ENCODE measurements at regions not wholly inside any gene's neighbourhood (a gene's known extent, or its start where the extent isn't known, plus 50 kb on each side); places are given as distances from the start of the nearest gene placed in this dataset.

- DNase-seq, result no peak
Measured at GRCh38 chr13:44293374-44293773, 80.2 kb upstream of the SERP2 start.

- DNase-seq, result no peak
Measured at GRCh38 chr13:44293908-44294735, 79.5 kb upstream of the SERP2 start.

GRCh38 chr13:44294876-44295275, 78.7 kb upstream of the SERP2 start:
- no peak for DNase-seq

GRCh38 chr13:44296856-44297255, 76.8 kb upstream of the SERP2 start:
- no peak for DNase-seq

- DNase-seq, result no peak
Measured at GRCh38 chr13:44298314-44298713, 75.3 kb upstream of the SERP2 start.

- no peak for DNase-seq
Measured at GRCh38 chr13:44299152-44299943, 74.3 kb upstream of the SERP2 start.

GRCh38 chr13:44300895-44301638, 72.6 kb upstream of the SERP2 start:
- no peak for DNase-seq

DNA sequence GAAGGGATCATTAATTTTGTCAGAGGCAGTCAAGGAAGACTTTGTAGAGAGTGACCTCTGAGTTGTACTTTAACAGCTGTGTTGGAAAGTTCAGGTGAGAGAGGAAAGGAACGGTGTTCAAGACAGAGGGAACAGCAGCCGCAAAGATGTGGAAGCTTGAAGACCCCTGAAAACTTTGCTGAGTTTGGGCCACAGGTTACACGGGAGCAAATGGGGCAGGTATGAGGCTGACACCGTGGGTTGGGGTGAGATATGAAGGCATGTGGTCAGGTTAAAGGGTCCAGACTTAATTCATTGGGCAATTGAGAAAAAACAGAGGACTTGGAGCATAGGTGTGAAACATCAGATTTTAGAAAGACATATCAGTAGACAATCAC, 72.0 kb upstream of the SERP2 start:
- no peak for DNase-seq

DNA sequence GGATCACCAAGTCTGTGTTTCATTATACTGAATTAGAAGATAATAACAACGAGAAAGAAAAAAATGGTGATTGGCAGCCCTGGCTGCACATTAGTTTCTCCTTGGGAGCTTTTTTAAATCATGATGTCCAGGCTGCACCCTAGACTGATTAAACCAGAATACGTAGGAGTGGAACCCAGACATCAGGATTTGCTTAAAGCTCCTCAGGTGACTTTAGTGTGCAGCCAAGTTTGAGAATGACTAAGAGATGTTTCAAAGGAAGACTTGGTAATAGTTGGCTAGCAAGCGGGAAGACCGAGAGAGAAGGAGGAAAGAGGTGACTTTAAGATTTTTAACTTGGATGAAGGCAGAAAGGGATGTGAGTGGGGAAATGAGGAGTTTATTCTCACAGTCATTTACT, 71.4 kb upstream of the SERP2 start:
- no peak for DNase-seq

GRCh38 chr13:44302940-44303575, 70.6 kb upstream of the SERP2 start:
- DNase-seq, result no peak

- no peak for DNase-seq
Measured at GRCh38 chr13:44303681-44304432, 69.8 kb upstream of the SERP2 start.

GRCh38 chr13:44304433-44304725, 69.2 kb upstream of the SERP2 start:
- no peak for DNase-seq

DNA sequence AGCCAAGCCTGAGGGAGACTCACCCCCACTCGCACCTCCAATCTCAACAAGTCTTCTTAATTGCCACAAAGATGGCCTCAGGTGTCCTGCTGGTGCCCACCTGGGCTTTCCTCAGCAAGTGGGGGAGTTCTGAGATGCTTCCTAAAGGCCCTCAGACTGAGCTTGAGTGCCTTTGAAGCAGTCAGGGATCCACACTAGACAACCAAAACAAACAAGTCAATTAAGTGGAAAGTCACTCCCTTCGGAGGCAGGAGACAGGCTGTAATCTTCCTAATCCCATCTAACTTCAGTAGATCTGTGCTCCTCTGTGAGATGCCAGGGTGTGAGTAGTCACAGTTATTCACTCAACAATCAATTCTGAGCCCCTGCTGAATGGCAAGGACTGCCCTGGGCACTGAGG, 68.3 kb upstream of the SERP2 start:
- no peak for DNase-seq

- DNase-seq, result no peak
Measured at GRCh38 chr13:44305917-44306370, 67.7 kb upstream of the SERP2 start.

GRCh38 chr13:44306371-44307192, 67.0 kb upstream of the SERP2 start:
- peak; percentile 8 for DNase-seq

GRCh38 chr13:44307255-44307654, 66.4 kb upstream of the SERP2 start:
- no peak for DNase-seq

DNA sequence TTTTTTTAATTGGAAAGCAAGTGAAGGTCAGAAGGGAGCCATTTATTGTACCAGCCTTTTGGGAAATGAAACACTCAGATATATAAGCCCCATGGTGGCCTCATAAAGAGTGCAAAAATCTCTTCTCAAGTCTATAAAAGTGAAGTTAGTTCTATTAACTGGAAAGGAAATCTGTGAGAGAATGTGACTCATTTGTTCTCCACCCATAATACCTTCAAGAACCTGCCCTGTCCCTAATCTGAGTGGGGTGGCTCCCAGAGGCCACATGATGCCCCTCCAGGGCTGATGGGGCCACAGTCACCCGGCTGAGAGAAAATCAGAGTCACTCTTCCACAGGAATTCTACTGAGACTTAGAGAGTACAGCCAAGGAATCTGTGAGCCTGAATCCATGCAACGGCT, 65.8 kb upstream of the SERP2 start:
- no peak for DNase-seq

- DNase-seq, result no peak
Measured at GRCh38 chr13:44308352-44308751, 65.3 kb upstream of the SERP2 start.

- DNase-seq, result no peak
Measured at GRCh38 chr13:44309794-44310757, 63.5 kb upstream of the SERP2 start.
